H9 (cell line): ENCODE measurements at regions not wholly inside any gene's neighbourhood (a gene's known extent, or its start where the extent isn't known, plus 50 kb on each side); places are given as distances from the start of the nearest gene placed in this dataset.

Experiments
- DNase-seq: peaks from one replicate; pipeline ENCODE4 v3.0.0-alpha.2; 2017
- H2AFZ ChIP-seq: one replicate; pipeline ENCODE4 v1.6.1; 2013; ENCODE audit warnings: mild to moderate bottlenecking, low read length, control low read depth, moderate library complexity
- H2AK5ac ChIP-seq: 2 replicates; pipeline ENCODE4 v1.6.1; 2013; ENCODE audit warnings: low read length, control low read depth, mixed read lengths; ENCODE audit not compliant: insufficient read length
- H2BK120ac ChIP-seq: one replicate; pipeline ENCODE4 v1.6.1; 2013; ENCODE audit warnings: low read depth, mild to moderate bottlenecking, low read length, control low read depth, inconsistent platforms; ENCODE audit not compliant: poor library complexity, severe bottlenecking
- H2BK12ac ChIP-seq: 2 replicates; pipeline ENCODE4 v1.6.1; 2013; ENCODE audit warnings: low read length, control low read depth, mixed read lengths, low read depth; ENCODE audit not compliant: insufficient read length
- H2BK15ac ChIP-seq: 2 replicates; pipeline ENCODE4 v1.6.1; 2013; ENCODE audit warnings: low read depth, low read length, control low read depth
- H2BK20ac ChIP-seq: one replicate; pipeline ENCODE4 v1.6.1; 2013; ENCODE audit warnings: low read depth, mild to moderate bottlenecking, low read length, control low read depth, inconsistent platforms; ENCODE audit not compliant: poor library complexity, severe bottlenecking
- H2BK5ac ChIP-seq: 2 replicates; pipeline ENCODE4 v1.6.1; 2013; ENCODE audit warnings: low read length, control low read depth, mixed read lengths; ENCODE audit not compliant: insufficient read length
- H3K14ac ChIP-seq: 2 replicates; pipeline ENCODE4 v1.6.1; 2013; ENCODE audit warnings: low read length, control low read depth; ENCODE audit not compliant: insufficient read depth
- H3K18ac ChIP-seq: 2 replicates; pipeline ENCODE4 v1.6.1; 2013; ENCODE audit warnings: low read depth, mild to moderate bottlenecking, mixed read lengths, low read length, control low read depth; ENCODE audit not compliant: insufficient read length
- H3K23ac ChIP-seq: 2 replicates; pipeline ENCODE4 v1.6.1; 2013; ENCODE audit warnings: low read length, control low read depth, mixed read lengths, low read depth; ENCODE audit not compliant: insufficient read length
- H3K23me2 ChIP-seq: 2 replicates; pipeline ENCODE4 v1.6.1; 2013; ENCODE audit warnings: low read depth, mild to moderate bottlenecking, mixed read lengths, low read length, control low read depth; ENCODE audit not compliant: insufficient read length, poor library complexity, severe bottlenecking
- H3K27ac ChIP-seq: 2 replicates; pipeline ENCODE4 v1.5.1; 2013; ENCODE audit warnings: low read length, control low read depth, mixed read lengths, low read depth; ENCODE audit not compliant: insufficient read length
- H3K27me3 ChIP-seq: 2 replicates; pipeline ENCODE4 v1.6.1; 2013; ENCODE audit warnings: low read length, control low read depth, inconsistent platforms; ENCODE audit not compliant: insufficient read depth
- H3K4ac ChIP-seq: 2 replicates; pipeline ENCODE4 v1.6.1; 2013; ENCODE audit warnings: low read depth, mild to moderate bottlenecking, control low read depth, inconsistent platforms, low read length, moderate library complexity
- H3K4me1 ChIP-seq: 2 replicates; pipeline ENCODE4 v1.6.1; 2013; ENCODE audit warnings: low read length, control low read depth, inconsistent platforms; ENCODE audit not compliant: insufficient read depth
- H3K4me2 ChIP-seq: 2 replicates; pipeline ENCODE4 v1.6.1; 2013; ENCODE audit warnings: low read length, control low read depth, mixed read lengths; ENCODE audit not compliant: insufficient read length, insufficient read depth
- H3K56ac ChIP-seq: 2 replicates; pipeline ENCODE4 v1.6.1; 2013; ENCODE audit warnings: low read depth, mild to moderate bottlenecking, mixed read lengths, low read length, control low read depth; ENCODE audit not compliant: insufficient read length
- H3K79me1 ChIP-seq: 2 replicates; pipeline ENCODE4 v1.6.1; 2013; ENCODE audit warnings: low read depth, mild to moderate bottlenecking, moderate library complexity, low read length, control low read depth, inconsistent platforms; ENCODE audit not compliant: insufficient read depth, poor library complexity, severe bottlenecking
- H3K79me2 ChIP-seq: 2 replicates; pipeline ENCODE4 v1.6.1; 2013; ENCODE audit warnings: low read length, control low read depth, inconsistent platforms; ENCODE audit not compliant: insufficient read depth
- H3K9ac ChIP-seq: 2 replicates; pipeline ENCODE4 v1.6.1; 2013; ENCODE audit warnings: low read length, control low read depth, mixed read lengths; ENCODE audit not compliant: insufficient read length; ENCODE audit errors: extremely low read depth
- H3K9me3 ChIP-seq: one replicate; pipeline ENCODE4 v1.6.1; 2013; ENCODE audit warnings: low read depth, low read length, inconsistent platforms; ENCODE audit not compliant: control insufficient read depth
- H3T11ph ChIP-seq: one replicate; pipeline ENCODE4 v1.6.1; 2013; ENCODE audit warnings: mild to moderate bottlenecking, low read length, control low read depth, inconsistent platforms
- H4K20me1 ChIP-seq: one replicate; pipeline ENCODE4 v1.6.1; 2013; ENCODE audit not compliant: control insufficient read depth, insufficient read length, insufficient read depth
- H4K5ac ChIP-seq: 2 replicates; pipeline ENCODE4 v1.6.1; 2013; ENCODE audit warnings: low read depth, mild to moderate bottlenecking, mixed read lengths, low read length, control low read depth; ENCODE audit not compliant: insufficient read length
- H4K8ac ChIP-seq: replicated peaks from 2 replicates; pipeline ENCODE4 v1.6.1; 2013; ENCODE audit warnings: low read length, control low read depth, mixed read lengths, low read depth; ENCODE audit not compliant: insufficient read length
- H4K91ac ChIP-seq: 2 replicates; pipeline ENCODE4 v1.6.1; 2013; ENCODE audit warnings: low read depth, mild to moderate bottlenecking, moderate library complexity, mixed read lengths, low read length, control low read depth; ENCODE audit not compliant: insufficient read length
- H3K27ac Mint-ChIP-seq, 3 experiments: 2 replicates in 2 of 3; 3 replicates in 1 of 3; pipeline ENCODE4 v1.8.0; 2020 to 2021; ENCODE audit warnings: mixed read lengths in 3 of 3, mild to moderate bottlenecking in 1 of 3, moderate library complexity in 1 of 3
- H3K27me3 Mint-ChIP-seq: 2 replicates; pipeline ENCODE4 v1.8.0; 2021; ENCODE audit warnings: low read depth, mild to moderate bottlenecking, moderate library complexity, mixed read lengths
- H3K36me3 Mint-ChIP-seq, 3 experiments: 2 replicates in 2 of 3; 3 replicates in 1 of 3; pipeline ENCODE4 v1.8.0; 2020 to 2021; ENCODE audit warnings: low read depth in 3 of 3, mixed read lengths in 3 of 3; ENCODE audit not compliant: insufficient read depth in 1 of 3
- H3K4me1 Mint-ChIP-seq, 2 experiments: 2 replicates each; pipeline ENCODE4 v1.8.0; 2020; ENCODE audit warnings: mixed read lengths in 2 of 2
- H3K4me3 Mint-ChIP-seq, 2 experiments: 2 replicates in 1 of 2; 3 replicates in 1 of 2; pipeline ENCODE4 v1.8.0; 2020 to 2021; ENCODE audit warnings: mild to moderate bottlenecking in 2 of 2, mixed read lengths in 2 of 2, moderate library complexity in 1 of 2
- H3K9me3 Mint-ChIP-seq, 2 experiments: 2 replicates in 1 of 2; 3 replicates in 1 of 2; pipeline ENCODE4 v1.8.0; 2020; ENCODE audit warnings: mild to moderate bottlenecking in 2 of 2, mixed read lengths in 2 of 2, moderate library complexity in 1 of 2
- WGBS: extraction: QIAGEN DNeasy Blood & Tissue Kit; methylation state at CpG from one replicate; pipeline ENCODE4 v1.1.7; 2013; ENCODE audit warnings: missing lambda C conversion rate, low lambda C conversion rate, mixed read lengths; ENCODE audit not compliant: insufficient read length; ENCODE audit errors: extremely low coverage; 5-methylcytosine and 5-hydroxymethylcytosine counted together
- TF ChIP-seq, protein P1 (sequence below): fragments of 200-600 bp; sonication (generic); conservative IDR thresholded peaks from 3 replicates; pipeline ENCODE4 v1.8.0; 2021; ENCODE audit warnings: antibody characterized with exemption, mild to moderate bottlenecking

GRCh38 chr5:3313569-3313968, 282.1 kb upstream of the IRX1 start:
- no peak for DNase-seq
- no peak overlapping the region for H2BK12ac ChIP-seq
- H3K4me1 ChIP-seq, result no peaks in the 10 kb centered on the region
- H3K27ac ChIP-seq, result no peak overlapping the region
- H3K4me3 Mint-ChIP-seq, result no peak overlapping the region
- H3K4me2 ChIP-seq, result no peak overlapping the region
- H2BK120ac ChIP-seq, result no peak overlapping the region
- no peaks in the 10 kb centered on the region for H3K4me1 Mint-ChIP-seq
- H2AFZ ChIP-seq, result no peak overlapping the region
- no peak overlapping the region for H3K4ac ChIP-seq
- no peak overlapping the region for H3K9ac ChIP-seq
- H3K23ac ChIP-seq, result no peak overlapping the region
- H3K18ac ChIP-seq, result no peak overlapping the region
- H2BK5ac ChIP-seq, result no peak overlapping the region
- H4K8ac ChIP-seq, result no peak overlapping the region
- H2BK15ac ChIP-seq, result no peak overlapping the region
- H3K23me2 ChIP-seq, result no peaks in the 10 kb centered on the region
- peaks cover 0 to 5% (median 5%) of the 10 kb centered on the region in 3 experiments; a peak in 3 of 7 replicates for H3K36me3 Mint-ChIP-seq
- TF ChIP-seq, protein P1, sequence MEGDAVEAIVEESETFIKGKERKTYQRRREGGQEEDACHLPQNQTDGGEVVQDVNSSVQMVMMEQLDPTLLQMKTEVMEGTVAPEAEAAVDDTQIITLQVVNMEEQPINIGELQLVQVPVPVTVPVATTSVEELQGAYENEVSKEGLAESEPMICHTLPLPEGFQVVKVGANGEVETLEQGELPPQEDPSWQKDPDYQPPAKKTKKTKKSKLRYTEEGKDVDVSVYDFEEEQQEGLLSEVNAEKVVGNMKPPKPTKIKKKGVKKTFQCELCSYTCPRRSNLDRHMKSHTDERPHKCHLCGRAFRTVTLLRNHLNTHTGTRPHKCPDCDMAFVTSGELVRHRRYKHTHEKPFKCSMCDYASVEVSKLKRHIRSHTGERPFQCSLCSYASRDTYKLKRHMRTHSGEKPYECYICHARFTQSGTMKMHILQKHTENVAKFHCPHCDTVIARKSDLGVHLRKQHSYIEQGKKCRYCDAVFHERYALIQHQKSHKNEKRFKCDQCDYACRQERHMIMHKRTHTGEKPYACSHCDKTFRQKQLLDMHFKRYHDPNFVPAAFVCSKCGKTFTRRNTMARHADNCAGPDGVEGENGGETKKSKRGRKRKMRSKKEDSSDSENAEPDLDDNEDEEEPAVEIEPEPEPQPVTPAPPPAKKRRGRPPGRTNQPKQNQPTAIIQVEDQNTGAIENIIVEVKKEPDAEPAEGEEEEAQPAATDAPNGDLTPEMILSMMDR, result no peak
- no peaks in the 10 kb centered on the region for H3K79me2 ChIP-seq
- H3K27me3 ChIP-seq, result no peaks in the 10 kb centered on the region
- no peak overlapping the region for H2AK5ac ChIP-seq
- H4K20me1 ChIP-seq, result no peaks in the 10 kb centered on the region
- H3K79me1 ChIP-seq, result no peaks in the 10 kb centered on the region
- no peaks in the 10 kb centered on the region; the same call in 1 of the 2 replicates for H3K27me3 Mint-ChIP-seq
- H3K56ac ChIP-seq, result no peak overlapping the region
- no CpG with 5 or more reads among the region's 4 CpGs for WGBS
- H2BK20ac ChIP-seq, result no peak overlapping the region
- H3K9me3 ChIP-seq, result no peaks in the 10 kb centered on the region
- H4K5ac ChIP-seq, result no peak overlapping the region
- H3K9me3 Mint-ChIP-seq, result peaks cover 2 to 5% of the 10 kb centered on the region in 2 experiments
- no peak overlapping the region for H3K27ac Mint-ChIP-seq
- H4K91ac ChIP-seq, result no peak overlapping the region
- no peak overlapping the region for H3K14ac ChIP-seq
- no peak overlapping the region for H3T11ph ChIP-seq
